OCI-LY1 (cell line): ENCODE measurements at regions not wholly inside any gene's neighbourhood (a gene's known extent, or its start where the extent isn't known, plus 50 kb on each side); places are given as distances from the start of the nearest gene placed in this dataset.

ENCODE experiments used
- H2AFZ ChIP-seq: fragments of 200-600 bp; sonication (generic), shearing (Covaris generic); 2 replicates; pipeline ENCODE4 v1.6.0; 2014; ENCODE audit warnings: antibody characterized with exemption, mild to moderate bottlenecking, low read length
- H3F3A ChIP-seq: fragments of 200-600 bp; sonication (generic), shearing (Covaris generic); 2 replicates; pipeline ENCODE4 v1.6.0; 2014; ENCODE audit warnings: mild to moderate bottlenecking, antibody characterized with exemption, low read length, moderate library complexity; ENCODE audit not compliant: insufficient read depth
- H3K27ac ChIP-seq: fragments of 200-600 bp; sonication (generic); 2 replicates; pipeline ENCODE4 v1.5.1; 2014; ENCODE audit warnings: low read length, mixed run types, mild to moderate bottlenecking, low read depth; ENCODE audit not compliant: poor library complexity, severe bottlenecking
- H3K27me3 ChIP-seq: fragments of 200-600 bp; sonication (generic); 2 replicates; pipeline ENCODE4 v1.6.0; 2014; ENCODE audit warnings: antibody characterized with exemption, mild to moderate bottlenecking, low read length, moderate library complexity; ENCODE audit not compliant: insufficient read depth
- H3K36me3 ChIP-seq: fragments of 200-600 bp; sonication (generic); 2 replicates; pipeline ENCODE4 v1.6.1; 2014; ENCODE audit warnings: mild to moderate bottlenecking, antibody characterized with exemption, low read length, moderate library complexity, mixed read lengths; ENCODE audit not compliant: insufficient read depth
- H3K4me1 ChIP-seq: fragments of 200-600 bp; sonication (generic); 2 replicates; pipeline ENCODE4 v1.5.1; 2014; ENCODE audit warnings: mild to moderate bottlenecking, low read length, moderate library complexity; ENCODE audit not compliant: insufficient read depth, severe bottlenecking
- H3K4me2 ChIP-seq: fragments of 200-600 bp; sonication (generic), shearing (Covaris generic); 2 replicates; pipeline ENCODE4 v1.6.1; 2014; ENCODE audit warnings: low read length
- H3K4me3 ChIP-seq: fragments of 200-600 bp; sonication (generic); 2 replicates; pipeline ENCODE4 v1.5.1; 2014; ENCODE audit warnings: low read length, low read depth, mild to moderate bottlenecking, mixed read lengths; ENCODE audit not compliant: poor library complexity, severe bottlenecking
- H3K79me2 ChIP-seq: fragments of 200-600 bp; shearing (Covaris generic); 2 replicates; pipeline ENCODE4 v1.6.1; 2016; ENCODE audit warnings: mixed run types, low read length, mixed read lengths; ENCODE audit not compliant: insufficient read depth
- H3K9ac ChIP-seq: fragments of 200-600 bp; sonication (generic), shearing (Covaris generic); 2 replicates; pipeline ENCODE4 v1.6.1; 2014; ENCODE audit warnings: mild to moderate bottlenecking, low read length, mixed read lengths
- H3K9me2 ChIP-seq: fragments of 200-600 bp; sonication (generic), shearing (Covaris generic); 2 replicates; pipeline ENCODE4 v1.6.1; 2014; ENCODE audit warnings: low read depth, mild to moderate bottlenecking, low read length, mixed read lengths
- H3K9me3 ChIP-seq: fragments of 200-600 bp; shearing (Covaris generic); 2 replicates; pipeline ENCODE4 v1.6.1; 2014; ENCODE audit warnings: low read length, mixed read lengths
- H4K20me1 ChIP-seq: fragments of 200-600 bp; sonication (generic), shearing (Covaris generic); 2 replicates; pipeline ENCODE4 v1.6.0; 2016; ENCODE audit warnings: mild to moderate bottlenecking, low read length; ENCODE audit not compliant: insufficient read depth
- EZH2 ChIP-seq: fragments of 200-600 bp; sonication (generic), shearing (Covaris generic); IDR thresholded peaks from 2 replicates; pipeline ENCODE4 v1.8.0; 2017; ENCODE audit warnings: borderline replicate concordance, mixed run types, mild to moderate bottlenecking, antibody characterized with exemption, low read length, moderate library complexity, mixed read lengths
- TF ChIP-seq, protein P1 (sequence below): fragments of 200-600 bp; sonication (generic), shearing (Covaris generic); IDR thresholded peaks from 2 replicates; pipeline ENCODE4 v1.5.1; 2017; ENCODE audit warnings: mild to moderate bottlenecking, antibody characterized with exemption, low read length, moderate library complexity, mixed read lengths

DNA sequence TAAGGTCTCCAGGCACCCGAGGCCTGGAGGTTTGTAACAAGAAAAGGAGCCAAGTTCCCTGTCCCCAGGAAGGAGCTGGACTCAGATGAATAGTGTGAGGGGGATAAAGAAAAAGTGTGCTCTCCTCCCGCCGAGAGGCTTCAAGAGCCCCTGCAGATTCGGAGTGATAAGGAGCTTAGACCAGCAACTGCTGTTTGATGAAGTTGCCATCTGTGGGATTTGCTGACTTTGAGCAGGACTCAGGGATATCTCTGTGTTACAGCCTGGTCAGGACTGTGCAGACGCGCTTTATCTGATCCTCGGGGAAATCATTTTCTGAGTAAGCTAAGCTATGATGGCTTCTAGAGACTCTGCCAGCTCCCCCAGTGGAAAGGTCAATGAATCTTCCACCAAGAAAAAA is 1017.0 kb downstream of the TBC1D22A start:
- H3K4me2 ChIP-seq = no peak overlapping the region

DNA sequence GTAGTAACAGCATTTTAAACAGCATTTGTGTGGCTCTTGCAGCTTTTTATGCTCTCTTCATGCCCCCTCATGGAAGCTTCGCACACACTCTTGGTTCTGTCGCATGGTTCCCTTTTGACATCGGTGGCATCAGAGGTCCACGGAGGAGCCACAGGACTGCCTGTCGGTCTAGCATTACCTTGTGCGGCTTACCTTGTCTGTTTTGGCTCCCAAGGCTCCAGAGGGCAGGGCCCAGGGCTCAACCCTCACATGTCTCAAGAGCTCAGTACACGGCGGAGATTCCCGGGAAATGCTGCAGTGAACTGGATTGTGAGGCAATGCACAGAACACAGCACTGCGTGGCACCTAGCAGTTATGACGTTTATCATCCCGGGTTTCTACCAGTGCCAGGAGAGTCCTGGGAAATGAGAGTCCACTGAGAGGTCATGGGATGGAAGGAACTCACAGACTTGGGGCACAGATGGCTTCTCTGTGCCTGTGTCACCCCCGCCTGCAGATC is 1015.8 kb downstream of the TBC1D22A start:
- Histone ChIP-seq H4K20me1 (no peaks in the 10 kb centered on the region), H2AFZ (no peak overlapping the region), H3K4me2 (no peak overlapping the region), H3K79me2 (no peaks in the 10 kb centered on the region), H3K36me3 (no peaks in the 10 kb centered on the region), H3K9me3 (no peaks in the 10 kb centered on the region), H3K4me1 (no peaks in the 10 kb centered on the region), H3K4me3 (no peak overlapping the region), H3K9ac (no peak overlapping the region), H3K27me3 (no peaks in the 10 kb centered on the region; the same call in 1 of the 2 replicates), H3K9me2 (no peaks in the 10 kb centered on the region), H3K27ac (no peak overlapping the region), H3F3A (no peaks in the 10 kb centered on the region)
- TF ChIP-seq, protein P1, sequence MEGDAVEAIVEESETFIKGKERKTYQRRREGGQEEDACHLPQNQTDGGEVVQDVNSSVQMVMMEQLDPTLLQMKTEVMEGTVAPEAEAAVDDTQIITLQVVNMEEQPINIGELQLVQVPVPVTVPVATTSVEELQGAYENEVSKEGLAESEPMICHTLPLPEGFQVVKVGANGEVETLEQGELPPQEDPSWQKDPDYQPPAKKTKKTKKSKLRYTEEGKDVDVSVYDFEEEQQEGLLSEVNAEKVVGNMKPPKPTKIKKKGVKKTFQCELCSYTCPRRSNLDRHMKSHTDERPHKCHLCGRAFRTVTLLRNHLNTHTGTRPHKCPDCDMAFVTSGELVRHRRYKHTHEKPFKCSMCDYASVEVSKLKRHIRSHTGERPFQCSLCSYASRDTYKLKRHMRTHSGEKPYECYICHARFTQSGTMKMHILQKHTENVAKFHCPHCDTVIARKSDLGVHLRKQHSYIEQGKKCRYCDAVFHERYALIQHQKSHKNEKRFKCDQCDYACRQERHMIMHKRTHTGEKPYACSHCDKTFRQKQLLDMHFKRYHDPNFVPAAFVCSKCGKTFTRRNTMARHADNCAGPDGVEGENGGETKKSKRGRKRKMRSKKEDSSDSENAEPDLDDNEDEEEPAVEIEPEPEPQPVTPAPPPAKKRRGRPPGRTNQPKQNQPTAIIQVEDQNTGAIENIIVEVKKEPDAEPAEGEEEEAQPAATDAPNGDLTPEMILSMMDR = no peak
- TF ChIP-seq EZH2 = no peak

More for the DNA sequence above, 1017.0 kb downstream of the TBC1D22A start:
- no peak overlapping the region for H3K9ac ChIP-seq
- no peaks in the 10 kb centered on the region for H3K79me2 ChIP-seq
- no peaks in the 10 kb centered on the region for H3K9me2 ChIP-seq
- no peak for TF ChIP-seq EZH2
- TF ChIP-seq, protein P1 = no peak
- no peak overlapping the region for H3K4me3 ChIP-seq
- H3K36me3 ChIP-seq = no peaks in the 10 kb centered on the region
- H3K27me3 ChIP-seq = no peaks in the 10 kb centered on the region; the same call in 1 of the 2 replicates
- H3K9me3 ChIP-seq = no peaks in the 10 kb centered on the region
- no peaks in the 10 kb centered on the region for H3F3A ChIP-seq
- no peaks in the 10 kb centered on the region for H3K4me1 ChIP-seq
- no peaks in the 10 kb centered on the region for H4K20me1 ChIP-seq
- no peak overlapping the region for H2AFZ ChIP-seq
- H3K27ac ChIP-seq = no peak overlapping the region

DNA sequence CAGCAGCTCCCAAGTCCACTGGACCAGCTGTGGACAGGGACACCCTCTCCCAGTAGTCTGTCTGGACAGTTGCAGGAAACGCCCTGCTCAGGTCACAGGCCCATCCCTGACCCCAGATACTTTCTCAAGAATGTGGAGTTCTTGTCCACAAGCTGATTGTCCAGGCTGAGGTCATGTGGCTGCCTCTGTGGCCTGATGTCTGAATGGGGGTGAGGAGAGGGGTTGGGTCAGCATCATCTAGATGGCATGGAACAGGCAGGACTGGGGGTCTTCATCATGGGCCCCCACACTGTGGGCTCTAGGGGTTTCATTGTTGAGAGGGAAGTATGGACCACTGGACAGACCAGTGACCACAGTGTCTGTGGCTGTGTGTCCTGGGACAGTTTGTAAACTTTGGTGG is 1015.0 kb downstream of the TBC1D22A start:
- H3K27me3 ChIP-seq = no peaks in the 10 kb centered on the region; the same call in 1 of the 2 replicates
- H3K4me3 ChIP-seq = no peak overlapping the region
- H3K79me2 ChIP-seq = no peaks in the 10 kb centered on the region
- no peaks in the 10 kb centered on the region for H3K4me1 ChIP-seq
- TF ChIP-seq EZH2 = no peak
- TF ChIP-seq, protein P1 = no peak
- no peak overlapping the region for H2AFZ ChIP-seq
- no peak overlapping the region for H3K9ac ChIP-seq
- H3K36me3 ChIP-seq = no peaks in the 10 kb centered on the region
- no peaks in the 10 kb centered on the region for H3K9me2 ChIP-seq
- H3K27ac ChIP-seq = no peak overlapping the region
- H4K20me1 ChIP-seq = no peaks in the 10 kb centered on the region
- H3K4me2 ChIP-seq = no peak overlapping the region
- no peaks in the 10 kb centered on the region for H3F3A ChIP-seq
- no peaks in the 10 kb centered on the region for H3K9me3 ChIP-seq
